NT2/D1 (cell line): ENCODE measurements at regions not wholly inside any gene's neighbourhood (a gene's known extent, or its start where the extent isn't known, plus 50 kb on each side); places are given as distances from the start of the nearest gene placed in this dataset.

ENCODE experiments used
- DNase-seq: peaks from one replicate; pipeline ENCODE4 v3.0.0-alpha.2; 2011; ENCODE audit warnings: low read depth, low spot score
- H3K27me3 ChIP-seq: 2 replicates; pipeline ENCODE4 v1.6.0; 2011; ENCODE audit warnings: mild to moderate bottlenecking; ENCODE audit not compliant: insufficient read length, insufficient read depth
- H3K36me3 ChIP-seq: 2 replicates; pipeline ENCODE4 v1.6.1; 2011; ENCODE audit warnings: mild to moderate bottlenecking, low read length, mixed read lengths; ENCODE audit not compliant: insufficient read depth, insufficient read length
- H3K4me1 ChIP-seq: 2 replicates; pipeline ENCODE4 v1.5.1; 2011; ENCODE audit not compliant: insufficient read depth, insufficient read length
- H3K4me3 ChIP-seq: 2 replicates; pipeline ENCODE4 v1.5.1; 2011; ENCODE audit warnings: low read depth; ENCODE audit not compliant: insufficient read length
- H3K9ac ChIP-seq: 2 replicates; pipeline ENCODE4 v1.6.0; 2011; ENCODE audit warnings: low read depth; ENCODE audit not compliant: insufficient read length
- H3K9me3 ChIP-seq: 2 replicates; pipeline ENCODE4 v1.5.1; 2011; ENCODE audit warnings: mild to moderate bottlenecking, low read length; ENCODE audit not compliant: insufficient read depth
- SUZ12 ChIP-seq: IDR thresholded peaks from 2 replicates; pipeline ENCODE4 v1.6.1; 2011; ENCODE audit not compliant: insufficient read length, insufficient read depth; ENCODE audit errors: extremely low read depth
- YY1 ChIP-seq: IDR thresholded peaks from 2 replicates; pipeline ENCODE4 v1.6.1; 2011; ENCODE audit not compliant: insufficient read length, insufficient read depth
- ZNF274 ChIP-seq: IDR thresholded peaks from 2 replicates; pipeline ENCODE4 v1.6.1; 2011; ENCODE audit warnings: mild to moderate bottlenecking, low read depth, low read length

DNA sequence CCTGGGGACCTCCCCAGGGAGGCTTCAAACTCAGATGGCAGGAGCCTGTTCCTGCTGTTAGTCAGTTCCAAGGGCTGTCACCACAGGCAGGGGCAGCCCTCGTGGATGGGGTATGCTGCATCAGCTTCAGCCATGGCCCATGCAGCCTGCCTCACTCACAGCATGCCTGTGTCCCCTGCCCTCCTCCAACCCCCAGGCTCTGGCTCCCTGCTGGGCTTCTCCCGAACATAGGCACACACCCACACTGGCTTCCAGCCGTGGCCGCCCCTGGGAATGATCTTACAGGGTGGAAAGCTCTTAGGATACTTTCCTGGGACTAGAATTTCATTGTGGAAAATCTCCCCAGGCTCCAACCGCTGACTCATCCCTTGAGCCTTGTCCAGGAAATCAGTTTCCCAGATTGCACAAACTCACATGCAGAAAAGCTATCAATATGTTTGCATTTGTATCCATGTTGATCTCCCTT, 163.8 kb downstream of the SEC61B start:
- Histone ChIP-seq H3K9ac (no peak overlapping the region), H3K36me3 (no peaks in the 10 kb centered on the region), H3K4me1 (no peaks in the 10 kb centered on the region), H3K4me3 (no peak overlapping the region), H3K27me3 (no peaks in the 10 kb centered on the region), H3K9me3 (no peaks in the 10 kb centered on the region)
- no peak for DNase-seq
- TF ChIP-seq SUZ12 (no peak), ZNF274 (no peak), YY1 (no peak)

GRCh38 chr9:99387431-99387830, 165.3 kb downstream of the SEC61B start:
- no peak for TF ChIP-seq ZNF274
- no peak for DNase-seq
- no peaks in the 10 kb centered on the region for H3K9me3 ChIP-seq
- no peak overlapping the region for H3K9ac ChIP-seq
- no peaks in the 10 kb centered on the region for H3K36me3 ChIP-seq
- H3K4me1 ChIP-seq, result no peaks in the 10 kb centered on the region
- H3K4me3 ChIP-seq, result no peak overlapping the region
- peaks cover 3% of the 10 kb centered on the region for H3K27me3 ChIP-seq

DNA sequence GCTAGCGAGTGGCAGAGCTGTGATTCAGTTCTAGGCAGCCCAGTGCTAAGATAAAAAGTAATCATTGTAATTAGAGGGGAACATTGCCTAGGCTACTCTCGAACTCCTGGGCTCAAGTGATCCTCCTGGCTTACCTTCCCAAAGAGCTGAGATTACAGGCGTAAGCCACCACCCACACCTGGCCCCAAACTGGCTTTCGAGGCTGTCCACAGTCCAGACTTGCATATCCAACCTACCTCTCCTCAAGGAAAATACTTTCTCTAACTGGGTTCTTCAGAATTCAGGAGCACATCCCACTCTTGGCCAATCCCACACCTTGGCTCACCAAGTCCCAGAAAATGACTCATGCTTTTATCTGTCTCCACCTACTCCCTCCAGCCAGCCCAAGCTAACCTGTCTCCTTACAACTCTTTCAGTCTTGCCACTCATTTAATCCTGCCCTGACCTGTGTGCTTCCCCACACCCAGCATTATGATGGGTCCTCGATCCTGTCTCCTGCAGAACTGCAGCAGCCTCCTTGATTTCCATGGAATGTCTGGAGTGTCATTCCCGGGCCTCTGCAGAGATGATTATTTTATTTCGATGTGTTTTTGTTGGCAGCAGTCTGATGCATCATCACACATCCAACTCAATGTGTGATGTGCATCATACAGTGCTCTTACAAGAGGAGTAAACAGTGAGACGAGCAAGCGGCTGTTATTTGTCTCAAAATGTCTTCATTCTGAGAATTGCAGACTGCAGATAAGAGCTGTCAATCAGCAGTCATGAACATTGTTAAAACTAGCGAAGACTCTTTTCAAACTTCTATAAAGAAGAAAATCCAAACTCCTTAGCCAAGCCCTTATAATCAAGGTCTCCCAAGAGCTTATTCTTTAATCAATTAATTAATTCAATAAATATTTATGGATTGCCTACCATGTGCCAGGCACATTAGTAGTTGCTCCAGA, 167.3 kb downstream of the SEC61B start:
- Histone ChIP-seq H3K9me3 (no peaks in the 10 kb centered on the region), H3K27me3 (peaks cover 3% of the 10 kb centered on the region), H3K4me3 (no peak overlapping the region), H3K4me1 (no peaks in the 10 kb centered on the region), H3K9ac (no peak overlapping the region), H3K36me3 (no peaks in the 10 kb centered on the region)
- no peak for DNase-seq
- TF ChIP-seq SUZ12 (no peak), YY1 (no peak)

- Histone ChIP-seq H3K9me3 (peaks cover 8% of the 10 kb centered on the region; the same call in 1 of the 2 replicates), H3K9ac (no peak overlapping the region), H3K36me3 (no peaks in the 10 kb centered on the region), H3K4me1 (no peaks in the 10 kb centered on the region), H3K27me3 (peaks cover 3% of the 10 kb centered on the region), H3K4me3 (no peak overlapping the region)
- TF ChIP-seq SUZ12 (no peak), YY1 (no peak), ZNF274 (no peak)
- no peak for DNase-seq
These were observed 170.0 kb downstream of the SEC61B start for GRCh38 chr9:99391937-99392594.

DNA sequence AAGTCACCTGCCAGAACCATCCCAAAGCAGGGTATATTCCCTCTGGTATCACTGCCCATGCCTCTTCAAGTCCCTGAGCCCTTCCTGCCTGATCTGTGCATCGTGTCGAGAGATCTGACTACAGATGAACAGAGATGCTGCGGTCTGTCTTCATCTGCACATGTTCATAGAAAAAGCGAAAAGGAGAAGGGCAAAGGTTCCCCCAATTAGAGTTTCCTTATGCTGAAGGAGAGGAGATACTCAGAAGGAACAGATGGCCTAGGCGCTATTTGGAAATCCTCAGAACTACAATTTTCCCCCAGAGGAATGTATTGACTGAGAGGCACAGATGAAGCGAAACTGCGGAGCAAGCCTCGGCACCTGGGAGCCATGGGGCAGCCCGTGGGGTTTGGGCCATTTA, 170.9 kb downstream of the SEC61B start:
- no peak for TF ChIP-seq ZNF274
- no peak for TF ChIP-seq SUZ12
- TF ChIP-seq YY1, result no peak
- H3K27me3 ChIP-seq, result peaks cover 3% of the 10 kb centered on the region
- peaks cover 8% of the 10 kb centered on the region; the same call in 1 of the 2 replicates for H3K9me3 ChIP-seq
- no peak overlapping the region for H3K9ac ChIP-seq
- H3K36me3 ChIP-seq, result no peaks in the 10 kb centered on the region
- no peak for DNase-seq
- no peaks in the 10 kb centered on the region for H3K4me1 ChIP-seq
- no peak overlapping the region for H3K4me3 ChIP-seq

- peaks cover 8% of the 10 kb centered on the region; the same call in 1 of the 2 replicates for H3K9me3 ChIP-seq
- peaks cover 3% of the 10 kb centered on the region for H3K27me3 ChIP-seq
- no peaks in the 10 kb centered on the region for H3K4me1 ChIP-seq
- no peak overlapping the region for H3K9ac ChIP-seq
- TF ChIP-seq ZNF274, result no peak
- H3K36me3 ChIP-seq, result no peaks in the 10 kb centered on the region
- no peak for DNase-seq
- no peak overlapping the region for H3K4me3 ChIP-seq
These were observed 171.9 kb downstream of the SEC61B start for GRCh38 chr9:99393993-99394392.

- DNase-seq, result no peak
- TF ChIP-seq YY1, result no peak
- TF ChIP-seq SUZ12, result no peak
- no peak for TF ChIP-seq ZNF274
- peaks cover 3% of the 10 kb centered on the region for H3K4me1 ChIP-seq
These were observed 176.2 kb downstream of the SEC61B start for GRCh38 chr9:99398241-99398640.

More at GRCh38 chr9:99398241-99398640, 176.2 kb downstream of the SEC61B start:
- H3K9me3 ChIP-seq, result peaks cover 8% of the 10 kb centered on the region; the same call in 1 of the 2 replicates
- H3K27me3 ChIP-seq, result no peaks in the 10 kb centered on the region
- H3K4me3 ChIP-seq, result no peak overlapping the region
- no peaks in the 10 kb centered on the region for H3K36me3 ChIP-seq
- H3K9ac ChIP-seq, result no peak overlapping the region
